OCI-M2 (cell line): ENCODE measurements at regions not wholly inside any gene's neighbourhood (a gene's known extent, or its start where the extent isn't known, plus 50 kb on each side); places are given as distances from the start of the nearest gene placed in this dataset.
"Not testable (repeated sequence)": the region's sequence is repeated elsewhere in the genome, so short reads cannot be mapped to it uniquely, and the experiment has no call there.

Experiments used
- DNase-seq: peaks from one replicate; lab custom pipeline; 2025; ENCODE audit not compliant: unreplicated experiment; lab: John Stamatoyannopoulos, UW

DNA sequence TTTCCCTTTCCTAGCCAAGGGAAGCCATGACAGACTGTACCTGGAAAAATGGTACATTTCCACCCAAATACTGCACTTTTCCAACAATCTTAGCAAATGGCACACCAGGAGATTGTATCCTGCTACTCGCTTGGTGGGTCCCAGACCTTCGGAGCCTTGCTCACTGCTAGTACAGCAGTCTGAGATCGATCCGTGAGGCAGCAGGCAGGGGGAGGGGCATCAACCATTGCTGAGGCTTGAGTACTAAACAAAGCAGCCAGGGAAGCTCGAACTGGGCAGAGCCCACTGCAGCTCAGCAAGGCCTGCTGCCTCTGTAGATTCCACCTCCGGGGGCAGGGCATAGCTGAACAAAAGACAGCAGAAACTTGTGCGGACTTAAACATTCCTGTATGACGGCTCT is 218.8 kb downstream of the LRIG3 start:
- DNase-seq, result no peak

DNA sequence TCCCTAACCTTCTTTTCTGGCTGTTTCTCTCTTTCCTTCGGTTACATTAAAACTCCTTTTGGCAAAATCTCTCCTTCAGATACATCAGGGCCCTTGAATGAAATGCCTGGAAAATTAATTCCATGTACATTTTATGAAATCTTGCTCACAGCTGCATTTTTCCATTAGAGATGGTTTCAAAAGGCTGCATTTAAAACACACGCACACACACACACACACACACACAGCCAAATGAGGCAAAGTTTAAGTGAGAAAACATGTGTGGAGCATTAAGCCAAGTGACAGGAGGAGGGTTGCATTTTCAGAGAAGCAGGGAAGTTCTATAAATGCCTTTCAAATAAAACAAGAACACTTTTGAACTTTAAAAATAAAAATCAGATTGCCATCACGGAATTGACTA is 216.4 kb downstream of the LRIG3 start:
- no peak for DNase-seq

DNA sequence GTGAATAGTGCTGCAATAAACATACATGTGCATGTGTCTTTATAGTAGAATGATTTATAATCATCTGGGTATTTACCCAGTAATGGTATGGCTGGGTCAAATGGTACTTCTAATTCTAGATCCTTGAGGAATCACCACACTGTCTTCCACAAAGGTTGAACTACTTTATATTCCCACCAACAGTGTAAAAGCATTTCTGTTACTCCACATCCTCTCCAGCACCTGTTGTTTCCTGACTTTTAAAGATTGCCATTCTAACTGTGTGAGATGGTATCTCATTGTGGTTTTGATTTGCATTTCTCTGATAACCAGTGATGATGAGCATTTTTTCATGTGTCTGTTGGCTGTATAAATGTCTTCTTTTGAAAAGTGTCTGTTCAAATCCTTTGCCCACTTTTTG is 215.5 kb downstream of the LRIG3 start:
- not testable (repeated sequence) for DNase-seq

DNA sequence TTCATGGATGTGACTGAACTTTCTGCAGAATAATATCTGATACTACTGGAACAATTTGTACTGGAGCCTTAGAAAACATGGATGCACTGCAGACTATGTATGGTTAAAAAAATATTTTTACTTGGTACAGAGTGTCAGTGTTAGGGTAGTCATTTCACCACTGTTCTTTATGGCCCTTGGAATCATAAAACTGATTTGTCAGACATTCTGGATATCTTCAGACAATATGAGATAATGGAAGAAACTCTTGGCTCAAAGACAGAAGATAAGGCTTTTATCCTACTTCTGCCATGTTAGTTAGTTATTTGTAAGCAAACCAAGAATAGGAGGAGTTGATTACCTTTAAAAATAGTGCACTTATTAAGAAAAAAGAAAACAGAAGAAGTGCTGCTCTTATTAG is 209.4 kb downstream of the LRIG3 start:
- DNase-seq, result no peak

DNA sequence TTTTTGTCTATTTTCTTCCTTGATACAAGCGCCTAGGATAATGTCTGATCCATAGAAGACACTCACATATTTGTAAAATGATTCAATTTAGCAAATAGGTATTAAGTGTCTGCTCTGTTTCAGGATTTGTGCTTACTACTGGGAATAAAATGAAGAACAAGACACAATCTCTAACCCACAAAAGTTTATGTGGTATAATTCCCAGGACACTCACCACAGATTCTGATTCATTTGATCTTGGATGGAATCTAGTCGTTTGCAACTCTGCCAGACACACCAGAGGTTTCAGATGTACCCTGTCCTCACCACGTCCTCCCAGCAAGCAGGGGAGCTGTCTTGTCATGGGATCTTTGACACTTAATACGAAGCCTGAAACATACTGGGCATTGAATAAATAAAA is 208.3 kb downstream of the LRIG3 start:
- no peak for DNase-seq

DNA sequence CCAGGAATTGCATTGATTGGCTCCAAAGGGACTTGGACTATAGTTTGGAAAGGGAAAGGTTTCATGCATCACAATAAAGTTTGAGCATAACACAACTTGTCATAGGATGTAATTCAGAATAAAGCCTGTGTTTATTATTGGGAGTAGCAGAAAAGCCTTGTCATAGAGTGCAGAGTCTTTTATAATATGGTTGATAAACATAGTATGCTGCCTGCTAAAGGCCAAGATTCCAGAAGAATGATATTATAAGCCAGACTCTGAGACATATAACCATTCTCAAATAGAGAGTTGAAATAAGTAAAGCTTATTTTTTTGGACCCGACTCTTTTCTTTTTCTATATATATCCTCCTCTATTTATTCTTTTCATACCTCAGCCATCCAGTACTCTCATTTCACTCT is 207.3 kb downstream of the LRIG3 start:
- DNase-seq, result no peak

DNA sequence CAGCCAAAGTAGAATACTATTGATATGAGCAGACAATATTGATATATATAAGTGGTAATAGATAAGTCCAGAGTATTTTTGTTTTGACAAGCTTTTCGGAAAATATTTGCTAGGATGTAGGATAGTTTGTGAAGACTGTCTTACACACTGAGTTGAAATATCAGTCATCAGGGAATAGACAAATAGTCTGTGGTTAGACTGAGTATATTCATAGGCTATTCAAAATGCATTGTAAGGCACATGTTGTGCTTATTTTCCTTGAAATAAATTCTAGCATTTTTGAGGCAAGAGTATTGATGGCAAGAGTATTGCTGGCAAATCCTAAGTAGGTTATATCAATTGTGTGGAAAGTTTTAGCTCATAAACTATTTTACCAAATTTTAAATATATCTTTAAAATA is 201.1 kb downstream of the LRIG3 start:
- no peak for DNase-seq

DNA sequence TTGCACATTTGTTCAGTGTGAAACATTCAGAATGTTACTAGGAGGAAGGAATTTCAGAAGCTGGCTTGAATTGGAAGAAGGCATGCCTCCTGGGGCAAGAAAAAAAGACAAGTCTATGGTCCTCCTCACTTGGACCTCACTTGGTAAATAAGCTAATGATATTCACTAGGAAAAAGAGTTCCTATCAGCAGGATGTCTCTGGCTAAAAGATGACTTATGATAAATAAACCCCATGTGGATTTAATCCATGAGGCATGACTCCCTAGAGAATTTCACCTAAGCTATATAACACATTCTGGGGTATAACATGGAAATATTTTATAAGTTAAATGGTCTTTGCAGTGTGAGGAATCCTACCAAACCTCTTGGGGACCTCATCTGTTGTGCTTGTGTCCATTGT is 199.9 kb downstream of the LRIG3 start:
- no peak for DNase-seq

DNA sequence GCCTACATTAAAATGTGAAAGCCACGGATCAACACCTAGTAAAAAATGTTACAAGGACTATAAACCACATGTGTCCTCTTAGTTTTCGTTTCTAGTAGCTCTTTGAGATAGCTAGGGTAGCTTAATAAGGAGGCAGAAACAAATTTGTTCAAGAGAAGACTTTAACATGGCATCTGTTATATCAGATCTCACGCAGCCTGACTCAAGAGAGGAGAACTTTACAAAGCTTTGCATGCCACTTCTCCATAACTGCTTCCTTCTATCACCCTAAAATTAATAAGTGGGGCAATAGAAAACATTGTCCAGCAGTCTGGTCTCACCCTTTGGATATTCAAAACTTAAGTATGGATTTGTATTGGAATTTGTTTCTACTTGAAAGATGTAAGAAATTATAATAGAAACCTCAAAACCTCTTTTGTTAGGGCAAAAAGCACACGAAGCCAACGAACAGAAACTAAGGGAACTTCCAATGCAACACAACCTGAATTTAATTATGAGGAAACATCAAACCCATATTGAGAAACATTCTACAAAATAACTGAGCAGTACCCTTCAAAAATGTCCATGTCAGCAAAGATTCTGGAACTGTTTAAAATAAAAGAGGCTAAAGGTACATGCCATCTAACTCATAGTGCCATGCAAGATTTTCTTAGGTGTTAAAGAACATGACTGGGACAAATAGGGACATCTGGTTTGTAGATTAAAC is 194.8 kb downstream of the LRIG3 start:
- DNase-seq, result no peak

DNA sequence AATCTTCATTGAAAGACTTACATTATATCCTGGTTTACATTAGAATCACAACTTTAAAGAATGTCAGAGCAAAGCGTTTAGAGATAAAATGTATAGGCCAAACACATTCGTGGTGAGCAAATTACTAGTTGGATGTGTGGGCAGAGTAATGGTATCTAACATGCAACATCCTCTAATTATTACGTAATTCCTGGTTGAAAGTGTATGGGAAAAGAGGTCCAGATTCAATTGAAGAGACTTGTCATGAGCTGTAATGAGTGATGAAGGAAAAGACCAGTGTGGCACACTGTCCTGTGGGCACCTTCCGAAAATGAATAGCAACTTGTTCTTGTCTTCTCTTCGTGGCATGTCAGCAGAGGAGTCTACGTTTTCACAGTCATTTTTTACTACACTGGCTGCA is 192.8 kb downstream of the LRIG3 start:
- no peak for DNase-seq

DNA sequence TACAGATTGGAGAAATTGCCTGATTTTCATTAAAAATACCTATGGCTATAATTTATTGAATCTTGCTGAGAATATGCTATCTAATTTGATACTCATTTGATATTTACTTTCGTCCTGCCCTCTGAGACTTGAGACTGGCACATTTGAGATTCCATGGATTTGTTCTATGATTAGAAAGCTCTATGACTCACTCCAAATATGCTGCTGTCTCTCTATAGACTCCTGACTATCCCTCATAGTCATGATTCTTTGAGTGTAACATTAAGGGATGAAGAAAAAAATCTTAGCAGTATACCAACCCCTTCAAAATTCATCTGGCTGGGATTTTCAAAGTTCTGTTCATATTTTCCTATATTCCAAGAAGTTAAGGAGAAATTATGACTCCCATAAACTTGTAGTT is 191.9 kb downstream of the LRIG3 start:
- no peak for DNase-seq

DNA sequence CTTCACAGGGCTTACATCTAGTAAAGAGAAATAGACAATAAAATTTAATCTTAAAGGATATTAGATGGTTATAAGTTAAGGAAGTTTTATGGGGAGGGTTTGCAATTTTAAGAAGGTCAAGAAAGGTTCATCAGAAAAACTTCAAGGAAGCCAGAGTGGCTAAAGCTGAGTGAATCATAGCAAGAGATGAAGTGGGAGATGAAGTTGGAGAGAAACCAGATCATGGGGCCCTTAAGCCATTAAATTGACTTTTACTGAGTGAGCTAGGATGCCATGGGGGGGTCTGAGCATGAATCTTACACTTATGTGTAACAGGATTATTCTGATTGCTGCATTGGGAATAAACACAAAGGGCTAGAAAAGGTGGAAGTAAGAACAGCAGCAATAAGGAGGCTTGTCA is 189.2 kb downstream of the LRIG3 start:
- DNase-seq, result no peak

DNA sequence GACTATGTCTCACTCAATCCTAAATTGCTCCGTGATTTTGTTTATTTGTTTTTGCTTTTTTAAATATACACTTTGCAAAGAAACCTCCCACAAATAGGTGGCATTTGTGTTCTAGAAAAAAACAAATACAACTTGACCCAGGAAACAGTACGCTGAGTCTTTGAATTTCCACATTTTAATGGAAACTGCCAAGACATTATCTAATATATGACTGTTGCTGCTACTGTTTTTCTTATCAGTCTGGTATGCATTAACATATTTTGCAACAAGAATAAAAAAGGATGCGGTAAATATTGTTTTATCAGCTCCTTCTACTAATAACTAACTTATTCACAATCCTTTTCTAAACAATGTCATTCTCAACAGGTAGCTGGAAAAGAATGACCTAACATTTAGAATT is 187.4 kb downstream of the LRIG3 start:
- no peak for DNase-seq

DNA sequence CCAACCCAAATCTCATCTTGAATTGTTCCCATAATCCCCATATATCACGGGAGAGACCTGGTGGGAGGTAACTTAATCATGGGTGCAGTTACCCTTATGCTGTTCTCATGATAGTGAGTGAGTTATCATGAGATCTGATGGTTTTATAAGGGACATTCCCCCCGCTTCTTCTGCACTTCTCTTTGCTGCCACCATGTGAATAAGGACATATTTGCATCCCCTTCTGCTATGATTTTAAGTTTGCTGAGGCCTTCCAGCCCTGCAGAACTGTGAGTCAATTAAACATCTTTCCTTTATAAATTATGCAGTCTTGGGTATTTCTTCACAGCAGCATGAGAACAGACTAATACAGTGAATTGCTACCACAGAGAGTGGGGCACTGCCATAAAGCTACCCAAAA is 179.1 kb downstream of the LRIG3 start:
- no peak for DNase-seq

DNA sequence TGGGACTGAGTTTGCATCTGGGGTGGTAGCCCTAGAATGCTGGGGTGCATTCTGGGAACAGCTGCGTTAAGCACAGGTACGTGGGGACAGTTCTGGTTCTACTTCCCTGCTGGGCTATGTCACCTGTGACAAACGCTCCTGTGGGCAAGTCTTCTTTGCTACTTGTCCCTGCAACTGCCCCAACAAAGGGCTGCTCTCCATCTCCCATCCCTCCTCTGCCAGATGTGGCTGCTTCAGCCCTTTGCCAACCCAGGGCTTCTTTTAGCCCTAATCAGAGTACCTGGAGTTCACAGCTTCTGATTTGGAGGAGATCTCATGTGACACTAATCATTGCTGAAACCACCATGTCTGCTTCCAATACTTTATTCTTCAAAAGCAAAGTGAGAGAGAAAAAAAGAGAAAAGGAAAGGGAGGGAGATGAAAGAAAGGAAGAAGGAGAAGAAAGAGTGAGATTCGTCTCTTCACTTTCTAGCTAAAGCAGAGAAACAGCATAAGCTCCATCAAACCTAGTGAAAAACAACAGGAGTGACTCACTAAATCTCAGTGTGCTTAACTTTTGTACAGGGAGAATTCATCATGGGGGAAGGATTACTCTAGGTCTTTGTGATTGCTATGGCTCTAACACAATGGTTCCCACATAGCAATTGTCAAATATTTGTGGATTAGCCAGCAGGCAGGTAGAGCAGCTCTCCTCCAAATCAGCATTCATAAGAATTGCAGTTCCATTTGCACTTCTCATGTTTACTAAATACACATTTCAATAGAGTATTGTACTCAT is 174.8 kb downstream of the LRIG3 start:
- no peak for DNase-seq

DNA sequence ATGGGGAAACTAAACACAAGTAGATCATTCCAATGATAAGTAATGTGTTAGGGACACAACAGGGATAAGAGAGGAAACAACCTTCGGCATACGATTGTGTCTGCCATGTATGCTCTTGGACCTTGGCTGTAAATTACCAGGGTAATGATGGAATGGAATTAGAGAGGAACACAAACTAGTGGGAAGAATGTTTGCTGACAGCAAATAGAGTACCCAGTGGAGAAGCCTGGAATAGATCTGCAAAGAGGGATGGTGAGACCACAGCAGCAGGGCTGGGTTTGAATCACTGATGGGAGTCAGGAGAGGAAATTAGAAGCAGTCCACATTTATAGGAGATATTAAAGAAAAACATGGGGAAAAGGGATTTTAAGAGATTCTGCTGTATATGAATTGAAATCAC is 172.8 kb downstream of the LRIG3 start:
- DNase-seq, result no peak

DNA sequence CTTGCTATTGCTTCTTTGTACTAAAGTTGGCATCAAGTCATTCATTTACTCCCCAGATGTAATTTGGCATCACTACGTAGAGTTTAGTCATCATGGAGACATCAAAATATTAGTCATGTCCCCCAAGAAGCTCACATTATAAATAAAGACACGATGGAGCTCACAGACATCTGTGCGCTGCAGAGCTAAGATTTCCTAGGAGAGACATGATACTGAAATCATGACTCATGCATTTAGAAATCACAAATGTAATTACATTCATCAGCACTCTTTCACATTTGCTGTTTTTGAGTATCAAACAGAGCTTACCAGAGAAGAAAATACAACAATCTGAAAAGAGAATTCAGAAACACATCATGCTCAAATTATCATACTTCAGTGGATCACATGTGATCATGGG is 169.8 kb downstream of the LRIG3 start:
- DNase-seq, result no peak

DNA sequence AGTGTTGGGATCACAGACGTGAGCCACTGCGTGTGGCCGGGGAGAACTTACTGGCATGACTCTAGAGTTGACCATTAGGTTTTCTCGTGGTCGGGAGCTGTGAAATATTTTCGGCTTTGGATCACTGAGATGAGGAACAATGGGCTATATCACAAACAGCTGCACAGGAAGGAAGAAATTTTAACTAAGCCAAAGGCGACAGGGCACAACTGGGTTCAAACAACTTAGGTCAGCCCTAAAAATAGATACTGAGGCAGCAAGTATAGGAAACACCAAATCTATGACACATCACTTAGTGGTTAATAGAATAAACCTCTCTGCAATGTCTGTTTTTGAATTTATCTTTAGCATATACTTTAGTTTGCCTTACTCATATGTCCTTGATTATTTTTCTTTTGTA is 162.9 kb downstream of the LRIG3 start:
- DNase-seq, result no peak

DNA sequence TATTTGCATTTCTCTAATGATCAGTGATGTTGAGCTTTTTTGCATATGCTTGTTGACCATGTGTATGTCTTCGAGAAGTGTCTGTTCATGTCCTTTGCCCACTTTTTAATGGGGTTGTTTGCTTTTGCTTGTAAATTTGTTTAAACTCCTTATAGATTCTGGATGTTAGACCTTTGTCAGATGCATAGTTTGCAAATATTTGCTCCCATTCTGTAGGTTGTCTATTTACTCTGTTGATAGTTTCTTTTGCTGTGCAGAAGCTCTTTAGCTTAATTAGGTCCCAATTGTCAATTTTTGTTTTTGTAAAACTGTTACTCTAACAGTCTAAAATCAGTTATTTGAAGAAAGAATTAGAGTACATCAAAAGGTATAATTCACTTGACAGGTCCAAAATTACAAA is 160.6 kb downstream of the LRIG3 start:
- not testable (repeated sequence) for DNase-seq

DNA sequence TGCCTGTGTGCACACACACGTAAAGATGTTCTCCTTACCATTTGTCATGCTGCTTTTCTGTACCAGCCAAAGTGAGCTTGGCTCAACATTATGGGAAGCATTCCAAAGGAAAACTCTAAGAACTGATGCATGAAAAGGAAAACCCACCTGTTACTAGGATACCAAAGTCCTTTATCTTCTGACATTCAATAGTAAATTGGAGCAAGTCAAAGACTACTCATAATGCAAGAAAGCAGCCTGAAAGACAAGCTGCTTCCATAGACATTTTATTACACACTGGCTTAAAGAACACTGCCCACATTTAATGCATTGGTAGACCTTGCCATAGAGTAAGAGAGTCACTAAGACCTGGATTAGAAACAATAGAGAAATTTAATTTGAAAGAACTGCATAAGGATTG is 159.0 kb downstream of the LRIG3 start:
- DNase-seq, result no peak

DNA sequence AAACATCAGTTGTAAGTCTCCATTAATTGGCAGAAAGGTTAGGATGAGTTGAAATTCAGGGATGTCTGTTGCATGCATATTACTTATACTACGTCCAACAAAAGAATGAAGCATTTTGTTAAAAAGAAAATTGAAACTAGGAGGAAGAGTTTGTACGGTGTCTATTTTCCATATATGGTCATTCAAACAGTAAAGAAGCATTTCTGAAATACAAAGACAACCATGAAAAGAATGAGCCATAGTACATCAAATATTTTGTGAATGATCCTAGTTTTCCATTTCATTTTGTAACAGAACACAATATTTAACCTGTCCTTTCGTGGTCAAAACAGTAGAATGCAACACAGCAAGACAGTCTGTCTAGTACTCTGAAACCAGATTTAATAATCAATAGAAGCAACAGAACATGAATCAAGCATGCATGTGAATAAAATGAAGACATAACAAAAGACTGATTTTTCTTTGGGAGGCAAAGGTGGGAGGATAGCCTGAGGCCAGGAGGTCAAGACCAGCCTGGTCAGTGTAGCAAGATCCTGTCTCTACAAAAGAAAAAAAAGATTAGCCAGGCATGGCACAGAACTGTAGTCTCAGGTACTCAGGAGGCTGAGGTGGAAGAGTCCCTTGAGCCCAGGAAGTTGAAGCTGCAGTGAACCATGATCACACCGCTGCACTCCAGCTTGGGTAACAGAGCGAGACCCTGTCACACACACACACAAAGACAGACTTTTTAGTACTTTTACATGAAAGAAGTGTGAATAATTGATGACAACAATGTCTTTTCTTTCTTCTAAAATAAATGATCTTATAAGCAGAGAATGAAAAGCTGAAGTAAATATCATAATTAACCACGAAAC is 156.0 kb downstream of the LRIG3 start:
- DNase-seq, result no peak

DNA sequence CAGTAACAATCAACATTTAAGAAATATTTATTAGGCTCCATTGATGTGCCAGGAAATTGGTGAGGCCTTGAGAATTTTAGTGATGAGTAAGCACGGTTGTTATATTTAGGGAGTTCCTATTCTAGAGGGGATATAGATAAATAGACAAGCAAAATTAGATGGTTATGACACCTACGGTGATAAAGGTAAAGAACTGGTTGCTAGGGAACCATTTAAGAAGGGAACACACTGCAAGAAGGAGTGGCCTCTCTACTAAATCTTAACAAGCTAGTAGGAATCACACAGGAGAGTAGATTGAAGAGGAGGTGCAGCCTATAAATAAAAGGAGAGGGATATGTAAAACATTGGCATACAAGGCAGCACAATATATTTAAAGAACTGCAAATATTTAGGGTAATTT is 155.2 kb downstream of the LRIG3 start:
- no peak for DNase-seq
